NCI-H2227 (cell line): ENCODE measurements at regions not wholly inside any gene's neighbourhood (a gene's known extent, or its start where the extent isn't known, plus 50 kb on each side); places are given as distances from the start of the nearest gene placed in this dataset.

Source experiments
- DNase-seq: peaks from one replicate; lab custom pipeline; 2025; ENCODE audit not compliant: unreplicated experiment; lab: John Stamatoyannopoulos, UW

GRCh38 chr9:126017758-126018157 is 270.6 kb downstream of the PBX3 start:
- DNase-seq: no peak

- no peak for DNase-seq
Measured at GRCh38 chr9:126020836-126021235, 273.7 kb downstream of the PBX3 start.

- no peak for DNase-seq
Measured at GRCh38 chr9:126023962-126024361, 276.8 kb downstream of the PBX3 start.

GRCh38 chr9:126024581-126025230 is 277.5 kb downstream of the PBX3 start:
- no peak for DNase-seq

- DNase-seq: no peak
Measured at GRCh38 chr9:126025991-126026390, 278.8 kb downstream of the PBX3 start.

- no peak for DNase-seq
Measured at GRCh38 chr9:126027566-126027965, 280.4 kb downstream of the PBX3 start.

GRCh38 chr9:126028746-126029145 is 281.6 kb downstream of the PBX3 start:
- DNase-seq: no peak

GRCh38 chr9:126030716-126031115 is 283.5 kb downstream of the PBX3 start:
- DNase-seq: no peak

- DNase-seq: no peak
Measured at GRCh38 chr9:126031116-126031515, 283.9 kb downstream of the PBX3 start.

- DNase-seq: no peak
Measured at GRCh38 chr9:126032135-126032534, 285.0 kb downstream of the PBX3 start.

- DNase-seq: no peak
Measured at GRCh38 chr9:126033318-126033717, 286.1 kb downstream of the PBX3 start.

- no peak for DNase-seq
Measured at GRCh38 chr9:126033956-126034355, 286.8 kb downstream of the PBX3 start.

- DNase-seq: no peak
Measured at GRCh38 chr9:126036881-126037291, 289.7 kb downstream of the PBX3 start.

- no peak for DNase-seq
Measured at GRCh38 chr9:126038790-126039189, 287.8 kb upstream of the MVB12B start.

GRCh38 chr9:126043681-126044080 is 282.9 kb upstream of the MVB12B start:
- DNase-seq: no peak

GRCh38 chr9:126049088-126049487 is 277.5 kb upstream of the MVB12B start:
- DNase-seq: no peak

GRCh38 chr9:126049896-126050604 is 276.6 kb upstream of the MVB12B start:
- no peak for DNase-seq

GRCh38 chr9:126050605-126050990 is 276.0 kb upstream of the MVB12B start:
- DNase-seq: no peak

GRCh38 chr9:126051446-126052130 is 275.0 kb upstream of the MVB12B start:
- no peak for DNase-seq

- no peak for DNase-seq
Measured at GRCh38 chr9:126052791-126053190, 273.8 kb upstream of the MVB12B start.

- no peak for DNase-seq
Measured at GRCh38 chr9:126053913-126054312, 272.7 kb upstream of the MVB12B start.

GRCh38 chr9:126055381-126055985 is 271.1 kb upstream of the MVB12B start:
- DNase-seq: no peak
